NOMO-1 (cell line): ENCODE measurements at regions not wholly inside any gene's neighbourhood (a gene's known extent, or its start where the extent isn't known, plus 50 kb on each side); places are given as distances from the start of the nearest gene placed in this dataset.

ENCODE experiments used
- DNase-seq, 2 experiments: peaks; one replicate each; lab custom pipeline; 2025; ENCODE audit not compliant: unreplicated experiment in 2 of 2; lab: John Stamatoyannopoulos, UW

GRCh38 chr12:111091051-111091450 is 170.7 kb upstream of the MYL2 start:
- DNase-seq, result no peak

GRCh38 chr12:111089616-111090015 is 169.2 kb upstream of the MYL2 start:
- peak in 1 of 2 experiments; percentile 9 for DNase-seq

DNA sequence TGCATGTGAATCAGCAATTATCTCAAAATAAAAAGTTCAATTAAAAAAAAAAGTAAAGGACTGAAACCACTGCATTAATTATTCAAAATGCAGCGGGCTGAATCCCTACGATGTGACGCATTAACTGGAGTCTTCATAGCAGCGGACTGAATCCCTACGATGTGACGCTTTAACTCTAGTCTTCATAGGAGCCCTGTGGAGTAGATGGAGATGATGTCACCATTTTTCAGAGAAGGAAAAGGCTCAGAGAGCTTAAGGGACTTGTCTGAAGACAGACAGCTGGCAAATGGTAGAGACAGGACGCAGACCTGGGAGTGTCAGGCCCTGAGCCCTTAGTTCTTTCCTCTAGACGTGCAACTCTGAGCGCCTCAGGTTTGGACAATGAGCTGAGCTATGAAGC is 168.0 kb upstream of the MYL2 start:
- DNase-seq, result no peak

GRCh38 chr12:111086947-111087700 is 166.7 kb upstream of the MYL2 start:
- DNase-seq, result no peak

DNA sequence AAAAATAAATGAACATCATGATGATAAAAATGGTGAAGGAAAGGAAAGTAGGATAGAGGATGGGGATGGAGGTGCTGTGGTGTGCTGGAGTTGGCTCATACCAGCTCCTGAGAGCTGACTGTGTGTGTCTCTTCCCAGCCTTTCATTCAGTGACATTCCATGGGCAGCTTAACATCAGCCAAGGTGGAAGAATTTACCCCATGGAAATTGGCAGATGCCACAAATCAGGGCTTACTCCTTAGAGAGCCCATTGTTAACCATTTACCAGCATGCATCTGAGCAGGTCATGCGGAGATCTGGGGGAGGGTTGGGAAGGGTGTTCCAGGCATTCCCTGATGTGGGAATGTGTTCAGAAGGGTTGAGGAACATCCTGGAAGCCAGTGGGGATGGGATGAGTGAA is 164.7 kb upstream of the MYL2 start:
- DNase-seq, result no peak

- DNase-seq, result no peak
Observed at GRCh38 chr12:111084605-111085004, 164.2 kb upstream of the MYL2 start.

DNA sequence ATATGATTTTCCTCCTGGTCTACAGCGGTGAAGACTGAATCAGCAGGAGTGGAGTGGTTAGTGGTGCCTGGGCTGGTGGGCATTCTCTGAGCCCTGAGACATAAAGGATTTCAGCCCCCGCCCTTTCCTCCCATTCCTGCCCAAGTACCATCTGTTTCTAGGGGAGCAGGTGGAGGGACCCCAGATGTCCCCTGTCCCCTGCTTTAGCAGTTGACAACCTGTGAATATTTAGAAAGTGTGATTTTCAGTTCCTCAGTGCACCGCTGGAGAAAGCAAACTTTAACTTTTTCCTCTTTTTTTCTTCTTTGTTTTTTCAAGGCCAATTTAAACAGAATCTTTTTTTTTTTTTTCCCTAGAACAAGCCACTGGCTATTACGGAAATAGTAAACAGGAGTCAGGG is 163.8 kb upstream of the MYL2 start:
- DNase-seq, result no peak

GRCh38 chr12:111081600-111081999 is 161.2 kb upstream of the MYL2 start:
- no peak for DNase-seq

DNA sequence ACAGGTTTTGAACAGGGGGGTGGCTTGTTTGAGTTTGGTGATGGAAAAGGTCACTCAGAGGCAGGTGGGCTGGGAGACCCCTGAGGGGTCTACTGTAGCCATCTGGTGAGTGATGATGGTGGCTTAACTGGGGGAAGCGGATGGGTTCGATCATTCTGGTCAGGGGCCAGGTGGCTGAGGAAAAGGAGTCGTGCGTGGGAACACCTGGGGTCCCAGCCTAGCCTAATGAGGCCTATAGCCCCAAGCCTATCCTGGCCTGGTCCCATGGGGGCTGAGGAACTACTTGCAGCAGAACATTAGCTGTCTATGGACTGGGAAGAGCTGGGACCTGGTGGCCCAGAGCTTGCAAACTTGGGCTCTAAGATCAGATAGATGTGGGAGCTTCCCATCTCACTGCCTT is 158.4 kb upstream of the MYL2 start:
- no peak for DNase-seq

GRCh38 chr12:111076611-111077451 is 156.5 kb upstream of the MYL2 start:
- no peak for DNase-seq

DNA sequence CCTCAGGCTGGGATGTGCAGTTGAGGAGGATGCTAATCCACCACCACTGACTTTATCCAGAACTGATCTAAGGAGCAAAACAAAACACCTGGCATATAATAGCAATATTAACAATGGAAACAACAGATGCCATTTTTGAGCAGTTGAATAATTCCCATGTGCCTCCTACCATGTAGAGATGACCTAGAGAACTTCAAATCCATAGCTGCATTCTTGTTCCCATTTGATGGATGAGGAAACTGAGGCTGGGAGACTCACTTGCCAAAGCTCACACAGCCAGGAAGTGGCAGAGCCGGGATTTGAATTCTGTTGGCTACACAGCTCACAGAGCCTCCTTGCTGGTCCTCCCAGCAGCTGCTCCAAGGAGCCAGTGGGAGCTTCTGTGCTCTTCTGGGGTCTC is 155.8 kb upstream of the MYL2 start:
- DNase-seq, result no peak

DNA sequence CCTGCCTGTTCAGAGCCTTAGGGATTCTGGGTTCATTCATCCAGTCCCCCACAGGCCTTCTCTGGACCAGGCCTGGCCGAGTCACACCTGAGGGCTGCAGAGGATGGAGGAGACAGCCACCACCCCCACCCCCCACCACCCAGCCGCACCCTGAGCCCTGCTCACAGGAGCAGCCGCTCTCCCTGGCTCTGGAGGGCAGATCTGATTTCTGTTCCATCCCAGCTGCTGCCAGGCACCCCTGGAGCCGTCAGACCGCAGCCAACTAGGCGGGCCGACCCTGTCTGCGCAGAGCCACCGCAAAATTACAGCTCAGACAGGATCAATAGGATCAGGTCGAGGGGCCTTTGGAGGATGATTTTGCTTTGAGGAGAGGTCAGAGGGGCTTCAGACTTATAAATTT is 154.6 kb upstream of the MYL2 start:
- DNase-seq, result no peak

DNA sequence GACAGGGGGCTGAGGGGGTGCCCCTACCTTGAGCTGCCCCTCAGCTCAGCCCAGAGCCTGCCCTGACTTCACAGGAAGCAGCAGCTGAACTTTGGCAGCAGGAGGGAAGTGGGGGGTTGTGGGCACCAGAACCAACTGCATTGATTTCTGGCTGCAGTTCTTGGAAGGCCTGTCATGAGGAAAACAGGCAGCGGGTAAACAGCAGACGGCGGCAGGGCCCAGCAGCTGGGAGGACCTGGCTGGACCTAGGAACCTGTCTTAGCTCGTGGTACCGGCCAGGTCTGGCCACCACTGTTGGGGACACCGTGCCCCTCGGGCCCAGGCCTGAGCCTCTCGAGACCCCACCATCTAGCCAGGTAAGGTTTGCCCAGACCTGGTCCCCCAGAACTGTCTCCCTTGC is 154.2 kb upstream of the MYL2 start:
- no peak for DNase-seq

- no peak for DNase-seq
Observed at GRCh38 chr12:111073370-111073769, 153.0 kb upstream of the MYL2 start.

DNA sequence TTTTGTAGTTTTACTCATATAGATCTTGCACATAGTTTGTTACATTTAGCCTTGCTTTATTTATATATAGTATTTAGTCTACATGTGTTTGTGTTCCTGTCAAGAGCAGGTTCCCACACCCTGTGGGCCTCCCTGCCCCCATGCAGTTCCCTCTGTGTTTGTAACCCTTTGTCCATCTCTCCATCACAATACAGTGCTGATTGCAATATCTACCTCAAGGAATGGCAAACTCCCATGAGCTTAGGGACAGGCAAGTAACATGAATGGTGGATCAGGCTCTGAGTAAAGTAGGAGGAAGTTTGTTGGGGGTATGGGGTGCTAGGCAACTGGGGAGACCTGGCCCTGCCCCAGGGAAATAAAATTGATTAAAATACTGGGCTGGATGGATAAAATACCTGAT is 151.9 kb upstream of the MYL2 start:
- DNase-seq, result no peak

- no peak for DNase-seq
Observed at GRCh38 chr12:111069886-111070285, 149.5 kb upstream of the MYL2 start.

DNA sequence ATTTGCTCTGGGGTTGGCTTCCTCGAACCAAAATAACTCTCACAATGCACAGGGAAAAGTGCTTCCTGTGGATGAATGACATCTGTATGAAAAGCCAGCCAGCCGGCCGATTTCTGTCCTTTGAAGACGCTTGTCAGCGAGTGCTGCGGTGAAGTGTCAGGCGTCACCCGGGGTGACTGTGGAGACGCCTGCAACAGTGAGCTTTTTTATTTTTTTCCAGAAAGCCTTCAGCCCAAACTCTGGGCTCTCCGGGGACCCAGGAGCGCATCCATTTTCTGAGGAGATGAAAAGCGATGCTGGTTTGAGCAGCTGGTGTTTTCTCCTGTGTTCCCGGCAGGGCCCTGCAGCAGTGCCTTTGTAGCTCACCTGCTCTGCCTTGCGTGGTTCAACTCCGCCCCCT is 147.9 kb upstream of the MYL2 start:
- no peak for DNase-seq

- DNase-seq, result no peak
Observed at GRCh38 chr12:111067498-111067897, 147.1 kb upstream of the MYL2 start.

- no peak for DNase-seq
Observed at GRCh38 chr12:111066744-111067437, 146.5 kb upstream of the MYL2 start.

DNA sequence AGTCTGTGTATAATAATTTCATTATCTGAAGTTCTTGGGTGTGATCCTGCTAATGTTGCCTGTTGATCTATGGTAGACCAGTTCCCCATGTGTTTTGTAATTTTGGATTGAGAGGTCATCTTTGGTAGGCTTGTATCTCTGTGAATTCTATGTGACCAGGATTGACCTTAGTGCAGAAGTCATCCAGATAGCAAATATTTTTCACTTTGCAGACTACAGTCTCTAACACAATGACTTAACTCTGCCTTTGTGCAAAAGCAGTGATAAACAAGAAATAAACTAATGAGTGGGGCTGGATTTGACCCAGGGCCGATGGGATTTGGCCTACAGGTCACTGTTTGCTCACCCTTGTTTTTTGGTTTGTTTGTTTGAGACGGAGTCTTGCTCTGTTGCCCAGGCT is 144.6 kb upstream of the MYL2 start:
- no peak for DNase-seq

DNA sequence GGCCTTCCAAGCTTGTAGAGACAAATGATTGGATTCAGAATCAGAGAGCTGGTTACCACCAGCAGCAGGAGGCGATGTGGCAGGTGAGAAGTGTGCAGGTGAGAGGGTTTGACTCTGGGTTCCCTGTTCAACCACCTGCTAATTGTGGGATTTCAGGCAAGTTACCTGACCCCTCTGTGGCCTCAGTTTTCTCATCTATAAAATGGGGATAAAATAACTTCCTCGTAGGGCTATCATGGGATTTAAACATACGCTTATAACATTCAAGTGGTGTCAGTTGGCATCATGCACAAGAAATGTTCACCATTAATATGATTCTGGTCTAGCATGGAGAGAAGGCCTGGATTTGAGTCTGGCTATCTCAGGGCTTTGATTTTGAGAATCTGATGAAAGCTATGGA is 143.8 kb upstream of the MYL2 start:
- DNase-seq, result no peak
